Mesothelial cell of epicardium (in vitro differentiated cells): ENCODE measurements at regions not wholly inside any gene's neighbourhood (a gene's known extent, or its start where the extent isn't known, plus 50 kb on each side); places are given as distances from the start of the nearest gene placed in this dataset.

ENCODE experiments used
- DNase-seq, 2 experiments: peaks; one replicate each; pipeline ENCODE4 v3.0.0; 2021; ENCODE audit warnings: low spot score in 2 of 2; ENCODE audit not compliant: unreplicated experiment in 2 of 2
- H3K27ac Mint-ChIP-seq: 2 replicates; pipeline ENCODE4 v1.8.0; 2021; ENCODE audit warnings: mixed read lengths
- H3K27me3 Mint-ChIP-seq: 2 replicates; pipeline ENCODE4 v1.8.0; 2021; ENCODE audit warnings: low read depth, mixed read lengths
- H3K36me3 Mint-ChIP-seq: 2 replicates; pipeline ENCODE4 v1.8.0; 2021; ENCODE audit warnings: mixed read lengths
- H3K4me1 Mint-ChIP-seq: 2 replicates; pipeline ENCODE4 v1.8.0; 2021; ENCODE audit warnings: mixed read lengths
- H3K4me3 Mint-ChIP-seq: 2 replicates; pipeline ENCODE4 v1.8.0; 2021; ENCODE audit warnings: mild to moderate bottlenecking, moderate library complexity, mixed read lengths
- H3K9me3 Mint-ChIP-seq: 2 replicates; pipeline ENCODE4 v1.8.0; 2021; ENCODE audit warnings: mixed read lengths
- CTCF ChIP-seq: fragments of 200-600 bp; sonication (generic); IDR thresholded peaks from one replicate; pipeline ENCODE4 v1.5.0; 2021; ENCODE audit warnings: antibody characterized with exemption; ENCODE audit not compliant: unreplicated experiment

- no peaks in the 10 kb centered on the region for H3K27me3 Mint-ChIP-seq
- peaks cover 13% of the 10 kb centered on the region for H3K9me3 Mint-ChIP-seq
- H3K4me1 Mint-ChIP-seq, result peaks cover 23% of the 10 kb centered on the region
- H3K4me3 Mint-ChIP-seq, result no peak overlapping the region
- no peaks in the 10 kb centered on the region for H3K36me3 Mint-ChIP-seq
- DNase-seq, result no peak
- no peak for TF ChIP-seq CTCF
- H3K27ac Mint-ChIP-seq, result no peak overlapping the region
Observed at GRCh38 chr6:11368264-11368663, 135.8 kb upstream of the NEDD9 start.

GRCh38 chr6:11367638-11368199 lies 135.3 kb upstream of the NEDD9 start:
- no peaks in the 10 kb centered on the region for H3K36me3 Mint-ChIP-seq
- no peak overlapping the region for H3K4me3 Mint-ChIP-seq
- H3K27ac Mint-ChIP-seq, result peak overlapping the region; percentile 8
- no peak for DNase-seq
- H3K9me3 Mint-ChIP-seq, result peaks cover 12% of the 10 kb centered on the region
- no peaks in the 10 kb centered on the region for H3K27me3 Mint-ChIP-seq
- no peak for TF ChIP-seq CTCF
- peaks cover 23% of the 10 kb centered on the region for H3K4me1 Mint-ChIP-seq

GRCh38 chr6:11366934-11367637 lies 134.6 kb upstream of the NEDD9 start:
- H3K36me3 Mint-ChIP-seq, result no peaks in the 10 kb centered on the region
- peaks cover 6% of the 10 kb centered on the region for H3K9me3 Mint-ChIP-seq
- no peak for TF ChIP-seq CTCF
- DNase-seq, result no peak
- no peak overlapping the region for H3K4me3 Mint-ChIP-seq
- peak overlapping the region; percentile 8 for H3K27ac Mint-ChIP-seq
- H3K4me1 Mint-ChIP-seq, result peaks cover 23% of the 10 kb centered on the region
- H3K27me3 Mint-ChIP-seq, result peaks cover 2% of the 10 kb centered on the region

- Mint-ChIP-seq H3K4me3 (no peak overlapping the region), H3K36me3 (no peaks in the 10 kb centered on the region), H3K27ac (no peak overlapping the region), H3K4me1 (peaks cover 23% of the 10 kb centered on the region), H3K27me3 (peaks cover 2% of the 10 kb centered on the region), H3K9me3 (peaks cover 3% of the 10 kb centered on the region)
- no peak for DNase-seq
- TF ChIP-seq CTCF, result no peak
Observed at GRCh38 chr6:11366183-11366933, 133.9 kb upstream of the NEDD9 start.

GRCh38 chr6:11364971-11365397 lies 132.5 kb upstream of the NEDD9 start:
- Mint-ChIP-seq H3K4me3 (no peak overlapping the region), H3K9me3 (peaks cover 8% of the 10 kb centered on the region), H3K27me3 (peaks cover 2% of the 10 kb centered on the region), H3K4me1 (peaks cover 16% of the 10 kb centered on the region), H3K27ac (no peak overlapping the region), H3K36me3 (no peaks in the 10 kb centered on the region)
- TF ChIP-seq CTCF, result no peak
- no peak for DNase-seq
